Mesodermal cell (in vitro differentiated cells): ENCODE measurements at regions not wholly inside any gene's neighbourhood (a gene's known extent, or its start where the extent isn't known, plus 50 kb on each side); places are given as distances from the start of the nearest gene placed in this dataset.
A peak's percentile ranks its signal among the peaks of the same experiment; 100 is the strongest.

ENCODE experiments used
- H3K27ac ChIP-seq: 2 replicates; pipeline ENCODE4 v1.7.0; 2013; ENCODE audit warnings: mild to moderate bottlenecking, low read depth, low read length, moderate library complexity; ENCODE audit not compliant: severe bottlenecking
- H3K36me3 ChIP-seq: 2 replicates; pipeline ENCODE4 v1.7.1; 2013; ENCODE audit warnings: mild to moderate bottlenecking, low read length, moderate library complexity; ENCODE audit not compliant: control insufficient read depth, insufficient read depth
- H3K4me1 ChIP-seq: one replicate; pipeline ENCODE4 v1.7.1; 2013; ENCODE audit warnings: mild to moderate bottlenecking, low read length; ENCODE audit not compliant: insufficient read depth, control insufficient read depth, poor library complexity, severe bottlenecking
- H3K4me3 ChIP-seq: 2 replicates; pipeline ENCODE4 v1.7.0; 2013; ENCODE audit warnings: low read length, control low read depth, mild to moderate bottlenecking; ENCODE audit not compliant: insufficient read depth, poor library complexity, severe bottlenecking; ENCODE audit errors: extremely low read depth
- H3K9me3 ChIP-seq: 2 replicates; pipeline ENCODE4 v1.7.1; 2013; ENCODE audit warnings: mild to moderate bottlenecking, low read length, moderate library complexity; ENCODE audit not compliant: control insufficient read depth
- WGBS, 2 experiments: methylation state at CpG; one replicate each; pipeline ENCODE4 v1.1.5; 2013; ENCODE audit warnings: missing lambda C conversion rate in 2 of 2; ENCODE audit not compliant: insufficient coverage in 2 of 2; 5-methylcytosine and 5-hydroxymethylcytosine counted together

- H3K27ac ChIP-seq, result no peak overlapping the region
- H3K9me3 ChIP-seq, result no peaks in the 10 kb centered on the region
- H3K4me1 ChIP-seq, result peaks cover 6% of the 10 kb centered on the region
- WGBS, 2 experiments, result no CpG with 5 or more reads among the region's 1 CpG
- H3K4me3 ChIP-seq, result no peak overlapping the region
- H3K36me3 ChIP-seq, result no peaks in the 10 kb centered on the region
These were observed 69.6 kb upstream of the NDP start for GRCh38 chrX:44042751-44043150.

GRCh38 chrX:44042116-44042515 is 68.9 kb upstream of the NDP start:
- Histone ChIP-seq H3K9me3 (no peaks in the 10 kb centered on the region), H3K27ac (no peak overlapping the region), H3K36me3 (no peaks in the 10 kb centered on the region), H3K4me1 (peaks cover 6% of the 10 kb centered on the region), H3K4me3 (no peak overlapping the region)
- 83% methylated on average over 1 of the region's 2 CpGs; no CpG with 5 or more reads in 1 of the 2 experiments for WGBS, 2 experiments

- H3K4me3 ChIP-seq, result no peak overlapping the region
These were observed 67.2 kb upstream of the NDP start for GRCh38 chrX:44040406-44040805.

GRCh38 chrX:44039556-44039955 is 66.4 kb upstream of the NDP start:
- Histone ChIP-seq H3K9me3 (no peaks in the 10 kb centered on the region), H3K36me3 (no peaks in the 10 kb centered on the region), H3K4me1 (peaks cover 17% of the 10 kb centered on the region), H3K4me3 (no peak overlapping the region), H3K27ac (peak overlapping the region; percentile 36)
- WGBS, 2 experiments, result 43 to 60% methylated on average over 1 of the region's 1 CpG

More at GRCh38 chrX:44040406-44040805, 67.2 kb upstream of the NDP start:
- peaks cover 17% of the 10 kb centered on the region for H3K4me1 ChIP-seq
- no CpG with 5 or more reads among the region's 3 CpGs for WGBS, 2 experiments
- no peaks in the 10 kb centered on the region for H3K36me3 ChIP-seq
- H3K27ac ChIP-seq, result no peak overlapping the region
- no peaks in the 10 kb centered on the region for H3K9me3 ChIP-seq

- WGBS, 2 experiments, result no CpG with 5 or more reads among the region's 3 CpGs
- H3K36me3 ChIP-seq, result no peaks in the 10 kb centered on the region
- H3K9me3 ChIP-seq, result no peaks in the 10 kb centered on the region
- peaks cover 17% of the 10 kb centered on the region for H3K4me1 ChIP-seq
- H3K27ac ChIP-seq, result no peak overlapping the region
- H3K4me3 ChIP-seq, result no peak overlapping the region
These were observed 63.1 kb upstream of the NDP start for GRCh38 chrX:44036336-44036735.

- no peak overlapping the region for H3K4me3 ChIP-seq
- H3K27ac ChIP-seq, result no peak overlapping the region
- H3K4me1 ChIP-seq, result peaks cover 17% of the 10 kb centered on the region
- no CpG with 5 or more reads among the region's 2 CpGs for WGBS, 2 experiments
- H3K9me3 ChIP-seq, result no peaks in the 10 kb centered on the region
- H3K36me3 ChIP-seq, result no peaks in the 10 kb centered on the region
These were observed 62.4 kb upstream of the NDP start for GRCh38 chrX:44035571-44035970.

GRCh38 chrX:44032479-44032878 is 59.3 kb upstream of the NDP start:
- Histone ChIP-seq H3K4me3 (no peak overlapping the region), H3K4me1 (peaks cover 11% of the 10 kb centered on the region)
- WGBS, 2 experiments, result no CpG with 5 or more reads among the region's 2 CpGs

GRCh38 chrX:44025555-44025954 is 52.4 kb upstream of the NDP start:
- H3K27ac ChIP-seq, result peak overlapping the region; percentile 59
- H3K36me3 ChIP-seq, result no peaks in the 10 kb centered on the region
- no peaks in the 10 kb centered on the region for H3K4me1 ChIP-seq
- no peak overlapping the region for H3K4me3 ChIP-seq
- WGBS, 2 experiments, result no CpG with 5 or more reads among the region's 1 CpG
- no peaks in the 10 kb centered on the region for H3K9me3 ChIP-seq

More at GRCh38 chrX:44032479-44032878, 59.3 kb upstream of the NDP start:
- Histone ChIP-seq H3K9me3 (no peaks in the 10 kb centered on the region), H3K36me3 (no peaks in the 10 kb centered on the region), H3K27ac (no peak overlapping the region)
